Inflammatory macrophage treated with lipopolysaccharide for 4 hours (primary cell): ENCODE measurements at regions not wholly inside any gene's neighbourhood (a gene's known extent, or its start where the extent isn't known, plus 50 kb on each side); places are given as distances from the start of the nearest gene placed in this dataset.

Source experiments
- DNase-seq: peaks from one replicate; pipeline ENCODE4 v3.0.0-alpha.2; 2020

GRCh38 chr2:95539290-95539689, 52.5 kb upstream of the TRIM43 start:
- DNase-seq = no peak

- peak; percentile 35 for DNase-seq
These were observed 52.0 kb upstream of the TRIM43 start for GRCh38 chr2:95539836-95540235.
